Smooth muscle cell (in vitro differentiated cells): ENCODE measurements at regions not wholly inside any gene's neighbourhood (a gene's known extent, or its start where the extent isn't known, plus 50 kb on each side); places are given as distances from the start of the nearest gene placed in this dataset.

Experiments used
- DNase-seq: peaks from one replicate; lab custom pipeline; 2025; ENCODE audit not compliant: unreplicated experiment; lab: John Stamatoyannopoulos, UW
- H2AFZ ChIP-seq: fragments of 200-600 bp; sonication (generic); 2 replicates; pipeline ENCODE4 v1.6.0; 2016; ENCODE audit warnings: antibody characterized with exemption, low read depth, mild to moderate bottlenecking
- H3F3A ChIP-seq: fragments of 200-600 bp; sonication (generic); 2 replicates; pipeline ENCODE4 v1.6.0; 2017; ENCODE audit warnings: antibody characterized with exemption, low read depth
- H3K27ac ChIP-seq: fragments of 200-600 bp; sonication (generic); 2 replicates; pipeline ENCODE4 v1.5.1; 2016; ENCODE audit warnings: low read depth, mild to moderate bottlenecking
- H3K27me3 ChIP-seq: fragments of 200-600 bp; sonication (generic); 2 replicates; pipeline ENCODE4 v1.6.1; 2016; ENCODE audit warnings: low read depth, mild to moderate bottlenecking
- H3K36me3 ChIP-seq: fragments of 200-600 bp; sonication (generic); 2 replicates; pipeline ENCODE4 v1.5.1; 2016; ENCODE audit warnings: low read depth
- H3K4me1 ChIP-seq: fragments of 200-600 bp; sonication (generic); 2 replicates; pipeline ENCODE4 v1.5.1; 2016; ENCODE audit warnings: low read depth
- H3K4me2 ChIP-seq: fragments of 200-600 bp; sonication (generic); 2 replicates; pipeline ENCODE4 v1.6.0; 2016; ENCODE audit warnings: mild to moderate bottlenecking
- H3K4me3 ChIP-seq: fragments of 200-600 bp; sonication (generic); 2 replicates; pipeline ENCODE4 v1.5.1; 2016; ENCODE audit warnings: mild to moderate bottlenecking
- H3K79me2 ChIP-seq: fragments of 200-600 bp; sonication (generic); 2 replicates; pipeline ENCODE4 v1.6.0; 2016; ENCODE audit warnings: low read depth, mild to moderate bottlenecking
- H3K9ac ChIP-seq: fragments of 200-600 bp; sonication (generic); 2 replicates; pipeline ENCODE4 v1.6.0; 2016; ENCODE audit warnings: low read depth
- H3K9me3 ChIP-seq: fragments of 200-600 bp; sonication (generic); replicated peaks from 2 replicates; pipeline ENCODE4 v1.5.1; 2016; ENCODE audit warnings: low read depth
- H4K20me1 ChIP-seq: fragments of 200-600 bp; sonication (generic); 2 replicates; pipeline ENCODE4 v1.6.0; 2016; ENCODE audit warnings: low read depth
- WGBS: methylation state at CpG from one replicate; pipeline ENCODE4 v1.1.7; 2016; ENCODE audit warnings: low lambda C conversion rate; 5-methylcytosine and 5-hydroxymethylcytosine counted together
- TF ChIP-seq, protein P1 (sequence below): fragments of 200-600 bp; sonication (generic); IDR thresholded peaks from 2 replicates; pipeline ENCODE4 v1.5.1; 2017; ENCODE audit warnings: borderline replicate concordance, mild to moderate bottlenecking, antibody characterized with exemption; ENCODE audit not compliant: insufficient read depth, poor library complexity, severe bottlenecking

DNA sequence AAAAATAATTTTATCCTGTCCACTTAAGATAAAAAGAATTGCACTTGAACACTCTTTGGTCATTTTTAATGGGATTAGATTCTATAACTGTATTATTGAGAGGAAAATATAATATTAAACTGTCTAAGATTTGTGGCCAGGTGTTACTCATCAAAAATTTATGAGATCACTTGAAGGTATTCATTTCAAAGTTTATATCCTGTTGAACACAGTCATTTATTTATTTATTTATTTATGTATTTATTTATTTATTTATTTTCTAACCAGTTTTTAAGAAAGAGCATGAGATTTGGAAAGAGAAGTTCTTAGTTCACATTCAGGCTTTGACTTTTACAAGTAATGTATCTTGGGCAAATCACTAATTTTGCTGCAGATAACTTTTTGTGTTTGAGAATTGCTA lies 692.7 kb downstream of the LTN1 start:
- Histone ChIP-seq H3K4me2 (no peak overlapping the region), H2AFZ (no peak overlapping the region), H4K20me1 (no peaks in the 10 kb centered on the region), H3K27ac (no peak overlapping the region), H3K79me2 (no peaks in the 10 kb centered on the region), H3K4me1 (no peaks in the 10 kb centered on the region), H3K36me3 (no peaks in the 10 kb centered on the region), H3K9ac (no peak overlapping the region), H3K4me3 (no peak overlapping the region), H3K27me3 (no peaks in the 10 kb centered on the region), H3K9me3 (no peaks in the 10 kb centered on the region), H3F3A (no peaks in the 10 kb centered on the region)
- TF ChIP-seq, protein P1, sequence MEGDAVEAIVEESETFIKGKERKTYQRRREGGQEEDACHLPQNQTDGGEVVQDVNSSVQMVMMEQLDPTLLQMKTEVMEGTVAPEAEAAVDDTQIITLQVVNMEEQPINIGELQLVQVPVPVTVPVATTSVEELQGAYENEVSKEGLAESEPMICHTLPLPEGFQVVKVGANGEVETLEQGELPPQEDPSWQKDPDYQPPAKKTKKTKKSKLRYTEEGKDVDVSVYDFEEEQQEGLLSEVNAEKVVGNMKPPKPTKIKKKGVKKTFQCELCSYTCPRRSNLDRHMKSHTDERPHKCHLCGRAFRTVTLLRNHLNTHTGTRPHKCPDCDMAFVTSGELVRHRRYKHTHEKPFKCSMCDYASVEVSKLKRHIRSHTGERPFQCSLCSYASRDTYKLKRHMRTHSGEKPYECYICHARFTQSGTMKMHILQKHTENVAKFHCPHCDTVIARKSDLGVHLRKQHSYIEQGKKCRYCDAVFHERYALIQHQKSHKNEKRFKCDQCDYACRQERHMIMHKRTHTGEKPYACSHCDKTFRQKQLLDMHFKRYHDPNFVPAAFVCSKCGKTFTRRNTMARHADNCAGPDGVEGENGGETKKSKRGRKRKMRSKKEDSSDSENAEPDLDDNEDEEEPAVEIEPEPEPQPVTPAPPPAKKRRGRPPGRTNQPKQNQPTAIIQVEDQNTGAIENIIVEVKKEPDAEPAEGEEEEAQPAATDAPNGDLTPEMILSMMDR, result no peak
- DNase-seq, result no peak

DNA sequence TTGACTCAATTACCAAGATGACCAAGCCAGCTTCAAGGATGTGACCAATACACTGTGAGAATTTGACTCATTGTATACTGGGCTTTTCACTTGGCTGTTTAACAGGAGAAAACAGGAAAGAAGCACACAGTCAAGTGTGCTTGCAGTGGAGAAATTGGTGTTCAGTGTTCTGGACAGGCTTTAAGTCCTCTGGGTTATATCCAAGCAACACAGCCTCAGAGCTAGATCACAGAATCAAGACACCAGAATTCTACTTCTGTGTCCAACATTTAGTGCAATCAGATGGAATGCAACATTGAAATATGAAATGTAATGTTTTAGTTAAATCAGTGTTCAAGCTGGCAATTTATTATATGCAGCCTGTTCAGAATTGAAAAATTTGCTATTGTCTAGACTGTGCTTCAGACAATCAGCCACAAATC lies 694.4 kb downstream of the LTN1 start:
- no peak for DNase-seq
- Histone ChIP-seq H3K4me2 (no peak overlapping the region), H3F3A (no peaks in the 10 kb centered on the region), H3K79me2 (no peaks in the 10 kb centered on the region), H3K4me3 (no peak overlapping the region), H3K4me1 (no peaks in the 10 kb centered on the region), H3K27ac (no peak overlapping the region), H2AFZ (no peak overlapping the region), H3K9me3 (no peaks in the 10 kb centered on the region), H3K27me3 (no peaks in the 10 kb centered on the region), H3K9ac (no peak overlapping the region), H3K36me3 (no peaks in the 10 kb centered on the region), H4K20me1 (no peaks in the 10 kb centered on the region)
- TF ChIP-seq, protein P1, result no peak

DNA sequence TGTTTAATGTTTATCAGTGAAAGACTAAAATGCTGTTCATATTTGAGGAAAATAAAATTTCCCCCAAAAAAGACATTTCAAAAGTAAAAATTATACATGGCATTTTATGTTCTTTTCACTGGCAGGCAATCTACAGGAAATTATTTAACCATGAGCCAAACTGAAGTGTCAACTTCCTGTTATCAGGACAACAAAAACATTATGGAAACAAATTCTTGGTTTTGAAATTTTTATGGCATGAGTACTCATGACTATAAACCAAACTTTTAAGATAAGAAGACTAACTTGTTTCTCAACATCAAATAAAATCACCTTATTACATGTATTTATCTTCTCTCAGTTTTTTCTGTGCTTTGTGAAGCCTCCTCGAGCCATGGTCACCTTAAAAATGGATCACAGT lies 698.6 kb downstream of the LTN1 start:
- Histone ChIP-seq H3K36me3 (no peaks in the 10 kb centered on the region), H3K9me3 (peaks cover 6% of the 10 kb centered on the region), H3F3A (no peaks in the 10 kb centered on the region), H3K9ac (no peak overlapping the region), H3K79me2 (no peaks in the 10 kb centered on the region), H3K4me3 (no peak overlapping the region), H3K27me3 (no peaks in the 10 kb centered on the region), H3K4me1 (no peaks in the 10 kb centered on the region), H4K20me1 (no peaks in the 10 kb centered on the region), H2AFZ (peak overlapping the region; percentile 75), H3K27ac (peak overlapping the region; percentile 63), H3K4me2 (peak overlapping the region; percentile 50)
- no peak for DNase-seq
- WGBS, result 24% methylated on average over 1 of the region's 1 CpG
- TF ChIP-seq, protein P1, result no peak

DNA sequence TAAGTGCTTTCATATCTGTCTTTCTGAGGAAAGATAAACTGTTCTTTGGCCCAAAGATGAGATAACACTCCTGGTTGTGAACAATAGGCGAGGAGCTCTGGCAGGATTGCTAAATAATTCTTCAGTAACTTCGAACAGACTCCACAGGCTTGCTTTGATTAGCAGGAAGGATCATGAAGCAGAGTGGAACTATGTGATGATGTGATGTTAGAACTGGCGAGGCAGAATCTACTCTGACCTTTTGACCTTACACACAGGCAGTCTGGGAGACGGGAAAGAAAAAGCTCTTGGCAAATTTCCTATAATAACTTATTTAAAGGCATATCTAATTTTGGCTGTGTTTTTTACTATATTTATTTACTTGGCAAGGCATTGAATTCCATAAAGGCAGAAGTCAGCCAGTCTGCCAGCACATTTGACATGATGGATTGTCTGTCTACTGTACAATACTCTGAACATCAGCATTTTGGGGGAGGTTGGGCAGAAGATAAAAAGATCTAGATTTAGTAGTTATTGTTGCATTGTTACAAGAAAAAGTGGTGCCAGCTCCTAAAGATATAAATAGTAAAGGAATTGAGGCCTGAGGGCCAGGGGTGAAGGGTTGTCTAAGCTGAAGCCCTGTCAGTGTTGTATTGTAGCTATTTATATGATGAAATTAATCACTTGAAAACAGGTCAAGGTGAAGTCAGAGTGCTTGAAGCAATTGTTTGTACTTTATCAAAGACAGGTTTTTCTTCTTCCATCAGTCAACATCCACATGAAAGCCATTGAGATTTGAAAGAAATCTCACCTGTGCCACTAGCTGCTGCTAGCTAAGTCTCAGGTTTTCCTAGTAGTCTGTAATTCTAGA lies 708.8 kb downstream of the LTN1 start:
- 5% methylated on average over 4 of the region's 4 CpGs for WGBS
- Histone ChIP-seq H3F3A (peaks cover 5% of the 10 kb centered on the region), H3K4me2 (no peak overlapping the region), H2AFZ (peak overlapping the region; percentile 83), H3K9ac (no peak overlapping the region), H3K4me3 (no peak overlapping the region), H3K36me3 (no peaks in the 10 kb centered on the region), H3K9me3 (peaks cover 4% of the 10 kb centered on the region), H3K4me1 (no peaks in the 10 kb centered on the region), H4K20me1 (no peaks in the 10 kb centered on the region), H3K27ac (peak overlapping the region; percentile 6), H3K27me3 (no peaks in the 10 kb centered on the region), H3K79me2 (no peaks in the 10 kb centered on the region)
- DNase-seq, result no peak
- TF ChIP-seq, protein P1, result no peak
